ENCODE measurements at regions not wholly inside any gene's neighbourhood (a gene's known extent, or its start where the extent isn't known, plus 50 kb on each side); places are given as distances from the start of the nearest gene placed in this dataset.

- no peak for DNase-seq
Measured at GRCh38 chr7:124489082-124489819, 276.3 kb downstream of the GPR37 start.

- DNase-seq, result no peak
Measured at GRCh38 chr7:124482229-124482628, 283.4 kb downstream of the GPR37 start.

GRCh38 chr7:124480821-124481290 lies 284.7 kb downstream of the GPR37 start:
- no peak for DNase-seq

GRCh38 chr7:124480036-124480820 lies 285.4 kb downstream of the GPR37 start:
- DNase-seq, result no peak

- no peak for DNase-seq
Measured at GRCh38 chr7:124462249-124462648, 303.3 kb downstream of the GPR37 start.

- no peak for DNase-seq
Measured at GRCh38 chr7:124460555-124460954, 305.0 kb downstream of the GPR37 start.

- DNase-seq, result no peak
Measured at GRCh38 chr7:124460056-124460450, 305.5 kb downstream of the GPR37 start.

- DNase-seq, result no peak
Measured at GRCh38 chr7:124459101-124460055, 306.2 kb downstream of the GPR37 start.

GRCh38 chr7:124457841-124458240 lies 307.8 kb downstream of the GPR37 start:
- DNase-seq, result no peak

GRCh38 chr7:124456286-124456685 lies 309.3 kb downstream of the GPR37 start:
- no peak for DNase-seq

GRCh38 chr7:124452186-124452585 lies 313.4 kb downstream of the GPR37 start:
- no peak for DNase-seq

GRCh38 chr7:124449896-124450295 lies 315.7 kb downstream of the GPR37 start:
- no peak for DNase-seq

- no peak for DNase-seq
Measured at GRCh38 chr7:124444696-124445480, 320.7 kb downstream of the GPR37 start.

- DNase-seq, result no peak
Measured at GRCh38 chr7:124443762-124444161, 321.8 kb downstream of the GPR37 start.

GRCh38 chr7:124440081-124440480 lies 325.5 kb downstream of the GPR37 start:
- DNase-seq, result no peak

- no peak for DNase-seq
Measured at GRCh38 chr7:124432009-124432578, 333.5 kb downstream of the GPR37 start.

GRCh38 chr7:124429923-124430322 lies 335.7 kb downstream of the GPR37 start:
- DNase-seq, result no peak

- no peak for DNase-seq
Measured at GRCh38 chr7:124428781-124429180, 336.8 kb downstream of the GPR37 start.

- no peak for DNase-seq
Measured at GRCh38 chr7:124426621-124427020, 339.0 kb downstream of the GPR37 start.

- DNase-seq, result no peak
Measured at GRCh38 chr7:124423863-124424262, 341.7 kb downstream of the GPR37 start.

GRCh38 chr7:124422081-124422480 lies 343.5 kb downstream of the GPR37 start:
- DNase-seq, result no peak

GRCh38 chr7:124420367-124420766 lies 345.2 kb downstream of the GPR37 start:
- DNase-seq, result no peak

All from NCI-H1694 treated with DMSO at 0.1 percent for 48 hours (cell line).